ENCODE measurements at regions not wholly inside any gene's neighbourhood (a gene's known extent, or its start where the extent isn't known, plus 50 kb on each side); places are given as distances from the start of the nearest gene placed in this dataset.

- no peak for DNase-seq
These were observed 164.3 kb upstream of the CLINT1 start for GRCh38 chr5:158023266-158023665.

DNA sequence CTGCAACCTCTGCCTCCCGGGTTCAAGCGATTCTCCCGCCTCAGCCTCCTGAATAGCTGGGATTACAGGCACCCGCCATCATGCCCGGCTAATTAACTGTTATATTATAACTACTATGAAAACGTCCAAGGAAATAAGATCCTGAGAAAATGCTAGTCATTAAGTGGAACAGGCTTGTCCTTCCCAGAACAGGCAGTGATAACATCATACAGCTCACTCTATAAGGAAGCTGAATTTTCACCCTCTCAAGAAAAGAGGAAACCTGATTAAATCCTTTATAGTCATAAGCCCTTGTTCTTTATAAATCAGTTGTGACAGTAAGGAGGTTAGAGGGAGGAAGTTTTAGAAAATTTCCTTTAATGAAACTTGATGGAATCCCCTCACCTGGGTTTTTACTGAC lies 163.9 kb upstream of the CLINT1 start:
- DNase-seq: no peak

DNA sequence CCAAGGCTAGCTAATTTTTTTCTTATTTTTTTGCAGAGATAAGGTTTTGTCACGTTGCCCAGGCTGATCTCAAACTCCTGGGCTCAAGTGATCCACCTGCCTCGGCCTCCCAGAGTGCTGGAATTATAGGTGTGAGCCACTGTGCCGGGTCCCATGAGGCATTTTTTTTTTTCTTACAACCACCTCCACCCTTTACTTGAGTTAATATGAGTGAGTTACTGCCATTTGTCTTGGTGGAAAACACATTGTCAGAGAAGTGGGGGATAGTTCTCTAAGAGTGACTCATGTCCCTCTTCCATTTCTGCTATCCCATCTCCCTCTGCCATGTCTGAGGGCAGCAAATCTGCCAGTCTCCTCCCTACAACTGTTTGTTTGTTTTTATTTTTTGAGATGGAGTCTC lies 163.4 kb upstream of the CLINT1 start:
- no peak for DNase-seq

- no peak for DNase-seq
These were observed 161.8 kb upstream of the CLINT1 start for GRCh38 chr5:158020555-158021418.

DNA sequence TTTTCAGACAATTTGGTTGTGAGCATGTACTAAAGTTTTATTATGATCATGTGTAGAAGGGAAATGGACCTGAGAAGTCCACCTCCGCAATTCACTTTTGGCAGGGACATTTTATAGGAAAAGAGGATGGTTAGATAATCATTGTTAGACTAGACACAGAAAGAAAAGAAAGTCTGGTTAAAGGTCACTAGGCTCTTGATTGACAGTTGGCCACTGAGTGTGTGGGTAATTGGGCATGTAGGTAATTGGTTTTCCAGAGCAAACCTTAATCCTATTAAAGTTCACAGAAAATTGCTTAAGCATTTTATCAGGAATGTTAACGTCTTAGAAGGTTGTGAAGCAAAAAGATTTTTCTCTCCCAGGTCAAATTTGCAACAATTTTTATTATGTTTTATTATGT lies 158.5 kb upstream of the CLINT1 start:
- no peak for DNase-seq

DNA sequence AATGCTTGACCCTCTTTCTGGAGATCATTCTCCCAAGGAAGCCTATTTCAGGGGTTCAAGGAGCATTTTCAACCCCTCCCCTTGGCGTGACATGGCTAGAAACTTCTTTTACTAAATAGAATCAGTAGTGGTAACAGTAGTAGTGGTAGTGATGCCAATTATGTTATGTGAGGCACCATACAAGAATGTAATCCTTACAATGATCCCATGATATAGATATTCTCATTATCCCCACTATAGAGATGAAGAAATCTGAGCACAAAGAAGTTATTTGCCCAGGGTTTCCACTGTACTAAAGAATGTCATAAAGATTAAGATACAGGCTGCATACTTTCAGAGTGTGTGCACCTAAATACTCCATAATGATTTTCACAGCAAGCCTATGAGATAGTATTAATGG lies 155.4 kb upstream of the CLINT1 start:
- DNase-seq: no peak

- DNase-seq: no peak
These were observed 155.0 kb upstream of the CLINT1 start for GRCh38 chr5:158013939-158014338.

GRCh38 chr5:158013303-158013702 lies 154.4 kb upstream of the CLINT1 start:
- DNase-seq: no peak

- DNase-seq: no peak
These were observed 152.5 kb upstream of the CLINT1 start for GRCh38 chr5:158011422-158011821.

DNA sequence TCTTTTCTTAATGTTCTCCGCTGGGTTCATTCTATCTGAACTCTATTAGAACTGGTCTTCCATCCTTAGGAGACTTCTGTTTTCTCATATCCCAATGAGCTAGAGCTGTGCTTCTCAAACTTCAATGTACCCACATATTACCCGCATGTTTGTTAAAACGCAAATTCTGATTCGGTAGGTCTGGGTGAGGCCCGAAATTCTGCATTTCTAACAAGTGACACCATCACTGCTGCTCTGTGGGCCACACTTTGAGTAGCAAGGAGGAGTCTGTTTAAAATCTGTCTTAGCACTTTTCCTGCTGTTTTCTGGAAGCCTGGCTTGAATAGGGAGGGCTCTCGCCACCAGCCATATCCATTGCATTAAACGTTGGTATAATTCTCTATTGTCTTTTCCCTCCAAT lies 151.9 kb upstream of the CLINT1 start:
- no peak for DNase-seq

- DNase-seq: no peak
These were observed 148.4 kb upstream of the CLINT1 start for GRCh38 chr5:158007336-158007735.

DNA sequence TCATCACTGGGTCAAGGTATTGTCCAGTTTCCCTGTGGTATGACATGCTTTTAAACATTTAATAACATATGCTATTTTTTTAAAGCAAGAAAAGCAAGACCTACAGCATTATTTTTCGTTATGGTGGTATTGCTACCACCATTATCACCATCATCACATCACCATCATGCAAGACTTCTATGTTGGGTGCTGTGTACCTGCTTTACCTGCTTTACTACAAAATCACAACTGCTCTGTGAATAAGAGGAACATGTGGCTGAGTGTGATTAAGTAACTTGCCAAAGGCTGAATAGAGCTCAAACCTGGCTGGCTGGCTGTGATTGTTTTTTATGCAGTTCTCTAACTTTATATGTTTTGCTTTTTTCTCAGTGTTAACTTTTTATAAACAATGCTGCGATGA lies 140.8 kb upstream of the CLINT1 start:
- DNase-seq: no peak

- no peak for DNase-seq
These were observed 139.1 kb upstream of the CLINT1 start for GRCh38 chr5:157997991-157998504.

- peak; percentile 67 for DNase-seq
These were observed 136.1 kb upstream of the CLINT1 start for GRCh38 chr5:157994906-157995519.

DNA sequence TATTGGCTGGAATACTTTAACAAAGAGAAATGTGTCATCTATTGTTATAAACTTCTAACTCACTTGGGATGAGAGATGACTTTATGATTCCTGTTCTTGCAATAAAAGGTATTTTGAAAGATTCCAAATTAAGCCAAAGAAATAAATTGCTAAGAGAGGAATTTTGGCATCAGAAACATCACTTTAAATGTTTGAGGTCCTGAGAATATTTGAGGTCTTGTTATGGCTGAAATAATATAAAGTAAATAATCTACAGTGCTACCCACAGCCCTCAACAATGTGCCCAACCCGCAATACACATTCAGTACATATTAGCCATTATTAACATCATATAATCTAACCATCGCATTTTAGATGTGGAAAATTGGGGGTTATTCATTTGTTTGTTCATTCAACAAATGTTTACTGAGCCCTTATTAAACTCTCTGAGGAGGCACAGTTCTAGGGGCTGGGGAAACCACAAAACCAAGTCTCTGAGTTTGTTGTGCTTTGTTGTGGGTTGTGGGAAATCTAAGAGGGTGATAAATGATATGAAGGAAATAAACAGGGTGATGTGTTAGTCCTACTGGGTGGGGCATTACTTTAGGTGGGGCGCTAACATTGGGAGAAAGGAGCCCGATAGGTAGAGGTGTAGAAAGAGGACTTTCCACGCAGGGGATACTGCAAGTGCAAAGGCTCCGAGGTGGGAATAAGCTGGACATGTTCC lies 135.2 kb upstream of the CLINT1 start:
- DNase-seq: no peak

DNA sequence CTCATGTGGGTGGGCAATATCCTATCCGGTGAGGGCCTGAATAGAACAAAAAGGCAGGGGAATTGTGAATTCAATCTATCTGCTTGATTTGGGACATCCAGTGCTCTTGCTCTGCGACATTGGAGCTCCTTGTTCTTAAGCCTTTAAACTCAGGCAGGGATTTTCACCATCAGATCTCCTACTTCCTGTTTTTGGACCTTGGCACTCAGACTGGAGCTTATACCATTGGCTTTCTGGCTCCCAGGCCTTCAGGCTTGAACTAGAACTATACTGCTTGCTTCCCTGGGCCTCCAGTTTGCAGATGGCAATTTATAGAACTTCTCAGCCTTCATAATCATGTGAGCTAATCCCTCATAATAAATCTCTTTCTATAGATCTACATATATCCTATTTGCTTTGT lies 134.3 kb upstream of the CLINT1 start:
- no peak for DNase-seq

- no peak for DNase-seq
These were observed 131.7 kb upstream of the CLINT1 start for GRCh38 chr5:157990583-157991181.

- no peak for DNase-seq
These were observed 130.4 kb upstream of the CLINT1 start for GRCh38 chr5:157989296-157989695.

DNA sequence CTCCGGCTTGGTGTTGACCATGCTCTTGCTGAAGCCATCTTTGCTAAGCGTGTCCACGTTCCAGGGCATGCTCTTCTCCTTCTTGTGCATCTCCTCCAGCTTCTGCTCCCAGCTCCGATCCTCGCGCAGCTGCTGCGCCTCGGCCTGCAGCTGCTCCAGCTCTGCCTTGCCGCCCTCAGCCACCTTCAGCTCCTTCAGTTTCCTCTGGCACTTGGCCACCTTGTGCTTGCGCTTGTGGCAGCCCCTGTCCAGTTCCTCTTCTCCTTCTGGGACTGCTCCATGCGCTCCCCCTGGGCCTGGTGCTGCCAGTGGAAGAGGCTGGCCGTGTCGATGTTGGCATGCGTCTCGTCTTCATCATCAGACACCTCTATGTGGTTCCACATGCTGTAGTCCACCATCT lies 128.3 kb upstream of the CLINT1 start:
- DNase-seq: no peak

- DNase-seq: no peak
These were observed 127.6 kb upstream of the CLINT1 start for GRCh38 chr5:157986431-157986990.

- no peak for DNase-seq
These were observed 125.7 kb upstream of the CLINT1 start for GRCh38 chr5:157984611-157985010.
